RWPE1 (cell line): ENCODE measurements at regions not wholly inside any gene's neighbourhood (a gene's known extent, or its start where the extent isn't known, plus 50 kb on each side); places are given as distances from the start of the nearest gene placed in this dataset.
"Not testable (repeated sequence)": the region's sequence is repeated elsewhere in the genome, so short reads cannot be mapped to it uniquely, and the experiment has no call there.

Experiments used
- CTCF ChIA-PET: fragments of 350-600 bp; sonication (Branson Sonifier 250); formaldehyde crosslinking; extraction: SDS; loops from one replicate; lab custom pipeline; 2021; lab: Yijun Ruan, JAX
- POLR2A ChIA-PET: fragments of 400-600 bp; formaldehyde crosslinking; extraction: SDS; loops from one replicate; lab custom pipeline; 2020; ENCODE audit warnings: antibody characterized with exemption; ENCODE audit not compliant: low non-redundant PET; lab: Yijun Ruan, JAX
- DNase-seq: peaks from one replicate; pipeline ENCODE4 v3.0.0; 2012; ENCODE audit warnings: low spot score
- H3K27ac ChIP-seq: fragments of 450-650 bp; 2 replicates; pipeline ENCODE4 v1.5.1; 2017
- TF ChIP-seq, protein P1 (sequence below): fragments of 450-650 bp; conservative IDR thresholded peaks from 2 replicates; pipeline ENCODE4 v1.5.1; 2017; ENCODE audit warnings: low read depth, mild to moderate bottlenecking

DNA sequence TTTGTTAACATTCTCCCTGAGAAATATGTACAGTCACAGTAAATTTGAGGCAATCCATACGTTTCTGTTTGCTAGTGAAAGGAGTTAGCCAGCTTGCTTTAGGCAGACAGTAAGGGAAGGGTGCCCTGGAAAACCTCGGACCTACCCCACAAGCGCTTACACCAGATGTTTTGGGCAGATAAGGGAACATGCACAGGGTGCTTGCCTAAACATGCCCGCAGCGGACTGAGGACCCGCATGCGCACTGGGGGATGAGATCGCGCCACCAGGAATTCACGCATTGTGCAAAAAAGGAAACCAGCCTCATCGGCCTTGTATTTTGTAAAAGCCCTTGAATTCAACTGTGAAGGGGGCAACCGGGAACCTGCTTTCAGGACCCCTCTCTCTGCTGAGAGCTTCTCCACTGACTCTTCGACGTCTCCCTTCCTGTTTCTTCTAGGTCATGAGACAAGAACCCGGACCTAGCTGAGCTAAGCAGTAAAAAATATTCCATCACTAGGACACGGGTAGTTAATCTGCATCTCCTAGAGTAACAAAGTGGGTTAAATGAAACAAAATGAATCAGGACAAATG lies 1399.2 kb upstream of the ATXN8OS start:
- TF ChIP-seq, protein P1, sequence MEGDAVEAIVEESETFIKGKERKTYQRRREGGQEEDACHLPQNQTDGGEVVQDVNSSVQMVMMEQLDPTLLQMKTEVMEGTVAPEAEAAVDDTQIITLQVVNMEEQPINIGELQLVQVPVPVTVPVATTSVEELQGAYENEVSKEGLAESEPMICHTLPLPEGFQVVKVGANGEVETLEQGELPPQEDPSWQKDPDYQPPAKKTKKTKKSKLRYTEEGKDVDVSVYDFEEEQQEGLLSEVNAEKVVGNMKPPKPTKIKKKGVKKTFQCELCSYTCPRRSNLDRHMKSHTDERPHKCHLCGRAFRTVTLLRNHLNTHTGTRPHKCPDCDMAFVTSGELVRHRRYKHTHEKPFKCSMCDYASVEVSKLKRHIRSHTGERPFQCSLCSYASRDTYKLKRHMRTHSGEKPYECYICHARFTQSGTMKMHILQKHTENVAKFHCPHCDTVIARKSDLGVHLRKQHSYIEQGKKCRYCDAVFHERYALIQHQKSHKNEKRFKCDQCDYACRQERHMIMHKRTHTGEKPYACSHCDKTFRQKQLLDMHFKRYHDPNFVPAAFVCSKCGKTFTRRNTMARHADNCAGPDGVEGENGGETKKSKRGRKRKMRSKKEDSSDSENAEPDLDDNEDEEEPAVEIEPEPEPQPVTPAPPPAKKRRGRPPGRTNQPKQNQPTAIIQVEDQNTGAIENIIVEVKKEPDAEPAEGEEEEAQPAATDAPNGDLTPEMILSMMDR, result no peak
- no peak overlapping the region for H3K27ac ChIP-seq
- no peak for DNase-seq
- CTCF ChIA-PET, result interaction anchor here (0.6 kb wide), 1 partner anchor 475 kb away, joined by 4 read pairs; no protein-coding TSS in a partner anchor
- POLR2A ChIA-PET, result no interaction called here

DNA sequence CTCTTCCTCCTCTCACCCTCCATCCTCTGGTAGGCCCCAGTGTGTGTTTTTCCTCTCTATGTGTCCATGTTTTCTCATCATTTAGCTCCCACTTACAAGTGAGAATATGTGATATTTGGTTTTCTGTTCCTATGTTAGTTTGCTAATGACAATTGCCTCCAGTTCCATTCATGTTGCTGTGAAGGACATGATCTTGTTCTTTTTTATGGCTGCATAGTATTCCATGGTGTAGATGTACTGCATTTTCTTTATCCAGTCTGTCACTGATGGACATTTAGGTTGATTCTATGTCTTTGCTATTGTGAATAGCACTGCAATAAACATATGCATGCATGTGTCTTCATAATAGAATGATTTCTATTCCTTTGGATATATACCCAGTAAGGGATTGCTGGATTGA lies 1401.6 kb upstream of the ATXN8OS start:
- POLR2A ChIA-PET, H3K27ac ChIP-seq: not testable (repeated sequence)

DNA sequence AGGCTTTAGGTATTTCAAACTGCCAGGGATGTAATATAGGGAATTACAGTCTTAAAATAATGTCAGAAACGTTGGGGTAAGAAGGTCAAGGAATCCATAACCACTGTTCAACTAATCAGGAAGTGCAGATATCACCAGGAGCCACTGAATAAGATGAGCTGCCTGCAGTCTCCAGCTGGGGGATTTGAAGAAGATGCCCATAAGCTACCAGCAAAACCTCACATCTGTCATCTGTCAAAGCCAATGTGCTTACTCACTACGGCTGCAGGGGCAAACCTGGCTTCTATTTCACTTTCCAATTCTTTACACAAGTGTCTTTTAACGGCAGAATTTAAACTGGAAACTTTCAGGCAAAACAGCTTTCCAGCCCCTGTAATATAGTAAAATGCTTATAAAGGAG lies 1410.1 kb upstream of the ATXN8OS start:
- DNase-seq, result no peak
- CTCF ChIA-PET, result no interaction called here
- POLR2A ChIA-PET, result no interaction called here
- TF ChIP-seq, protein P1, result no peak
- H3K27ac ChIP-seq, result no peak overlapping the region

More for the DNA sequence above, 1401.6 kb upstream of the ATXN8OS start:
- CTCF ChIA-PET, DNase-seq: not testable (repeated sequence)

DNA sequence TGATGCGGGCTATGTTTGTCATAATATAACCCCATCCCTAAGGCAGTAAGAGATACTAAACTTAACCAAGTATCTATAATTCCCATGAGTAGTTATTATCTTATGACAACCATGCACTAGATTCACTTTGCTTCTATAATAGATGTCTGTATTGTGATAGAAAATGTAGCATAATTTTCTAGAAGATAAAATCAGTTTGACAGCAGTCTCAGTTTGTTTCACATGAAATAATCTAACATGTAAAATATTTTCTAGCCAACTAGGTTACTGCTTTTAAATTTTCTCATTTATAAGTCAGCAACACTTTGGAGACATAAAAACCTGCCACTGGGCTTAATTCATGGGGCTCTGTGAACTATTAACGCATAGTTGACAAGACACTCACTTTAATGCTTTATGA lies 1410.7 kb upstream of the ATXN8OS start:
- no peak overlapping the region for H3K27ac ChIP-seq
- CTCF ChIA-PET, result no interaction called here
- POLR2A ChIA-PET, result no interaction called here
- TF ChIP-seq, protein P1, result no peak
- DNase-seq, result no peak

DNA sequence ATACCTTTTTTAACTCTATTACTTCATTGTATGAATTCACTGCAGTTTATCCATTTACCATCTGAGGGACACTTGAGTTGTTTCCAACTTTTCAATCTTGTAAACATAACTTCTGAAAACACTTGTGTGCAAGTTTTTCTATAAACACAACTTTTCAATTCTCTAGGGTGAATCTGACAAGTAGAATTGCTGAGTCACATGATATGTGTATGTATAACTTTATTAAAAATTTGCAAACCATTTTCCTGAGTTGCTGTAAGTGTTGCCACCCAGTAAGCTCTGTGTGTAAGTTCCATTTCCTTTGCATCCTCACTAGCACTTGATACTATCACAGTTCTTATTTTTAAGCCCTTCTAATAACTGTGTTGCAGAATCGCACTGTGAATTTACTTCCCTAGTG lies 1415.6 kb upstream of the ATXN8OS start:
- POLR2A ChIA-PET, result no interaction called here
- no peak overlapping the region for H3K27ac ChIP-seq
- CTCF ChIA-PET, result no interaction called here
- TF ChIP-seq, protein P1, result no peak
- no peak for DNase-seq

DNA sequence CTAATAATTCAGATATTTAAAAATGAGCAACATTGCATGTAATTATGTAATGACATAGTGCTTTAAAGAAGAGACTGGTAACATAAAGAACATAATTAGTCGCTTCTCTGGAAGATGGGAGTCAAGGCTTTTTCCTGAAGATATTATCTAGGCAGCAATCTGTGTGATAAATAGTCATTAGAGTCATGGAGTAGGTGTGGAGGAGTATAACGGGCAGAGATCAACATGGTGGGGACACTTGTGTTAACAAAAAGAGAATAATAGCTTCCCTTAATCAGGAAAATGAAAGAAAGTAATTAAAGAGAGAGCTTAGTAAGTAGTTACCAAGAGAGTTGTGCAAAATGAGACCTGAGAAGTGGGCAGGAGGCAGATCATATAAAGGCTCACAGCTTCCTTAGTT lies 1417.1 kb upstream of the ATXN8OS start:
- no peak for DNase-seq
- H3K27ac ChIP-seq, result no peak overlapping the region
- CTCF ChIA-PET, result no interaction called here

DNA sequence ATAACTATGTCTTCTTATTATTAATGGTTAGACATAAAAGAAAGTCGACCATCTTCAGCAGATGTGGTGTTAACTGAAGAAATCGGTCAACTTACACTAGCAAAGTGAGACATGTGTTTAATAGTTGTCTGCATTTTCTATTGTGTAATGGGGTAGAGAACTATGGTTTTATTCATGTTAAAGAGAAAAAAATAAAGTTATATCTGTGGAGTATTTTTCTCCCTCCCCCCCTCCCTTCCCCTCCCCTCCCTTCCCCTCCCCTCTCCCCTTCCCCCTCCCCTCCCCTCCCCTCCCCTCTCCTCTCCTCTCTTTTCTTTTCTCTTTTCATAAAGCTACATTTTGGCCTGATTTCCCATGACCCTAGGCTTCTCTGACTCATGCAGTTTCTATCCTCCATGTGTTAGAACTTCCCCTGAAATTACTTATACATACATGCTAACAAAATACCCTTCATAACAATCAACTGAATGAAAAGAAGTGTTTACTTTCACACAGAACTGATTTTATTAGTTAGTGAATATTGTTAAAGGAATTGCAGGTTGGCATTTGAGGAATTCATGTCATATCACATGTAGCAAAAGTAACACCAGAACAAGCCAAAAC lies 1431.0 kb upstream of the ATXN8OS start:
- no peak for DNase-seq
- CTCF ChIA-PET, result no interaction called here
- H3K27ac ChIP-seq, result no peak overlapping the region
- TF ChIP-seq, protein P1, result no peak
- POLR2A ChIA-PET, result no interaction called here

More for the DNA sequence above, 1417.1 kb upstream of the ATXN8OS start:
- TF ChIP-seq, protein P1, result no peak
- POLR2A ChIA-PET, result no interaction called here
